ENCODE measurements at regions not wholly inside any gene's neighbourhood (a gene's known extent, or its start where the extent isn't known, plus 50 kb on each side); places are given as distances from the start of the nearest gene placed in this dataset.

- peaks cover 13% of the 10 kb centered on the region for H3K9me3 ChIP-seq
- BruUV-seq (replicated peaks), result no TSS peak
- H3K36me3 ChIP-seq (ENCODE audit: control insufficient read depth, insufficient read depth, low read length), result no peaks in the 10 kb centered on the region
- POLR2A ChIA-PET, result no interaction called here
- H3K4me3 ChIP-seq (ENCODE audit: low read depth, low read length), result no peak overlapping the region
- Mint-ChIP-seq H3K27ac (ENCODE audit: unreplicated experiment) (no peak overlapping the region), H3K27me3 (ENCODE audit: insufficient read depth, unreplicated experiment) (peaks cover 3% of the 10 kb centered on the region), H3K4me1 (ENCODE audit: low read depth, unreplicated experiment) (no peaks in the 10 kb centered on the region), H3K9me3 (ENCODE audit: unreplicated experiment) (peaks cover 29% of the 10 kb centered on the region), H3K4me3 (ENCODE audit: unreplicated experiment) (no peak overlapping the region), H3K36me3 (ENCODE audit: insufficient read depth, unreplicated experiment) (no peaks in the 10 kb centered on the region)
- TF ChIP-seq, protein P1, sequence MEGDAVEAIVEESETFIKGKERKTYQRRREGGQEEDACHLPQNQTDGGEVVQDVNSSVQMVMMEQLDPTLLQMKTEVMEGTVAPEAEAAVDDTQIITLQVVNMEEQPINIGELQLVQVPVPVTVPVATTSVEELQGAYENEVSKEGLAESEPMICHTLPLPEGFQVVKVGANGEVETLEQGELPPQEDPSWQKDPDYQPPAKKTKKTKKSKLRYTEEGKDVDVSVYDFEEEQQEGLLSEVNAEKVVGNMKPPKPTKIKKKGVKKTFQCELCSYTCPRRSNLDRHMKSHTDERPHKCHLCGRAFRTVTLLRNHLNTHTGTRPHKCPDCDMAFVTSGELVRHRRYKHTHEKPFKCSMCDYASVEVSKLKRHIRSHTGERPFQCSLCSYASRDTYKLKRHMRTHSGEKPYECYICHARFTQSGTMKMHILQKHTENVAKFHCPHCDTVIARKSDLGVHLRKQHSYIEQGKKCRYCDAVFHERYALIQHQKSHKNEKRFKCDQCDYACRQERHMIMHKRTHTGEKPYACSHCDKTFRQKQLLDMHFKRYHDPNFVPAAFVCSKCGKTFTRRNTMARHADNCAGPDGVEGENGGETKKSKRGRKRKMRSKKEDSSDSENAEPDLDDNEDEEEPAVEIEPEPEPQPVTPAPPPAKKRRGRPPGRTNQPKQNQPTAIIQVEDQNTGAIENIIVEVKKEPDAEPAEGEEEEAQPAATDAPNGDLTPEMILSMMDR (IDR thresholded peaks at IDR 0.05; ENCODE audit: insufficient read depth in 1 of 2, low read depth in 1 of 2, low read length in 1 of 2, severe bottlenecking in 1 of 2, unreplicated experiment in 1 of 2), result no peak
- H3K27me3 ChIP-seq (replicated peaks; ENCODE audit: control insufficient read depth, insufficient read depth, low read length), result no peaks in the 10 kb centered on the region
- DNase-seq, result no peak
- H3K4me1 ChIP-seq, result no peaks in the 10 kb centered on the region
- CTCF ChIA-PET, result no interaction called here
- intact Hi-C loops (cut with micrococcal nuclease; ENCODE audit: unreplicated experiment), result no loop called here
Measured at GRCh38 chr14:104239185-104239775, 100.9 kb downstream of the KIF26A start.

GRCh38 chr14:104239861-104240301 lies 101.5 kb downstream of the KIF26A start:
- TF ChIP-seq, protein P1 (IDR thresholded peaks at IDR 0.05; ENCODE audit: insufficient read depth in 1 of 2, low read depth in 1 of 2, low read length in 1 of 2, severe bottlenecking in 1 of 2, unreplicated experiment in 1 of 2), result no peak
- Mint-ChIP-seq H3K36me3 (ENCODE audit: insufficient read depth, unreplicated experiment) (no peaks in the 10 kb centered on the region), H3K27me3 (ENCODE audit: insufficient read depth, unreplicated experiment) (peaks cover 3% of the 10 kb centered on the region), H3K9me3 (ENCODE audit: unreplicated experiment) (peaks cover 29% of the 10 kb centered on the region), H3K27ac (ENCODE audit: unreplicated experiment) (no peak overlapping the region), H3K4me3 (ENCODE audit: unreplicated experiment) (no peak overlapping the region), H3K4me1 (ENCODE audit: low read depth, unreplicated experiment) (no peaks in the 10 kb centered on the region)
- Histone ChIP-seq H3K9me3 (peaks cover 7% of the 10 kb centered on the region; the same call in 1 of the 2 replicates), H3K4me1 (no peaks in the 10 kb centered on the region), H3K36me3 (ENCODE audit: control insufficient read depth, insufficient read depth, low read length) (no peaks in the 10 kb centered on the region), H3K4me3 (ENCODE audit: low read depth, low read length) (no peak overlapping the region), H3K27me3 (replicated peaks; ENCODE audit: control insufficient read depth, insufficient read depth, low read length) (no peaks in the 10 kb centered on the region)
- no TSS peak for BruUV-seq (replicated peaks)
- DNase-seq, result no peak
- ChIA-PET POLR2A (no interaction called here), CTCF (no interaction called here)
- intact Hi-C loops (cut with micrococcal nuclease; ENCODE audit: unreplicated experiment), result no loop called here

- Histone ChIP-seq H3K27me3 (replicated peaks; ENCODE audit: control insufficient read depth, insufficient read depth, low read length) (no peaks in the 10 kb centered on the region), H3K9me3 (0 out of 2 replicates have a peak, but pooled peaks cover 7% of the 10 kb centered on the region), H3K4me1 (no peaks in the 10 kb centered on the region), H3K36me3 (ENCODE audit: control insufficient read depth, insufficient read depth, low read length) (no peaks in the 10 kb centered on the region), H3K4me3 (ENCODE audit: low read depth, low read length) (no peak overlapping the region)
- POLR2A ChIA-PET, result no interaction called here
- intact Hi-C loops (cut with micrococcal nuclease; ENCODE audit: unreplicated experiment), result no loop called here
- peak in 1 of 2 experiments; percentile 17 for DNase-seq
- no TSS peak for BruUV-seq (replicated peaks)
- CTCF ChIA-PET, result no interaction called here
- Mint-ChIP-seq H3K4me1 (ENCODE audit: low read depth, unreplicated experiment) (no peaks in the 10 kb centered on the region), H3K27me3 (ENCODE audit: insufficient read depth, unreplicated experiment) (peaks cover 3% of the 10 kb centered on the region), H3K9me3 (ENCODE audit: unreplicated experiment) (peaks cover 22% of the 10 kb centered on the region), H3K27ac (ENCODE audit: unreplicated experiment) (no peak overlapping the region), H3K4me3 (ENCODE audit: unreplicated experiment) (no peak overlapping the region), H3K36me3 (ENCODE audit: insufficient read depth, unreplicated experiment) (no peaks in the 10 kb centered on the region)
- TF ChIP-seq, protein P1 (IDR thresholded peaks at IDR 0.05; ENCODE audit: insufficient read depth in 1 of 2, low read depth in 1 of 2, low read length in 1 of 2, severe bottlenecking in 1 of 2, unreplicated experiment in 1 of 2), result no peak
Measured at GRCh38 chr14:104240434-104241157, 102.2 kb downstream of the KIF26A start.
